ENCODE measurements at regions not wholly inside any gene's neighbourhood (a gene's known extent, or its start where the extent isn't known, plus 50 kb on each side); places are given as distances from the start of the nearest gene placed in this dataset.

DNA sequence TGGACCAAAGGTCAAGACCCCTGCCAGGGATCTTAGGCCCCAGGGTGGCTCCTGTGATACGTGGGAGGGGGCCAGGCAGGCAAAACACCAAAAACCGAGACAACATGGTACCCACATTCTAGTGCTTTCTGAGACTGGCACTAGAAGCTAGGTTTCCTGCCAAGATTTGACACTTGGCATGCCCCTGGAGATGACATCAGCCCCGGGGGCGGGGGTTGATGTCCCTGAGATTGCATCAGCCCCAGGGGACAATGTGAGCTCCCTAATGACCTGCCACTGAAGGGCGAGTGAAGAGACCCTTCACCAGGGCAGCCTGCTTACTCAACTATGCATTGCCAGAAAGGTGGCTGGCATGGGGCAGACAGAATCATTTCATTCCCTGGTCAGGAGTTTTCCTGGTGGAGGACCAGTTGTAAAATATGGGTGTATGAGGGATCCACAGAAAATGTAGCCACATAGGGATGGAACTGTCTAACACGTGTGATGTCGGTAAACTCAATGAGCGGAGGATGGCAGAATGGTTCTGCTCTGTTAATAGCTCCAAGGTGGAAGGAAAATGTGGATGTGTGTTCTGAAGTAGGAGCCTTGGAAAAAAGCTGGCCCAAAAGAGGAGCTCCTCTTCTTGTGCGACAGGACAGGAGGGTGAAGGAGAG, 219.7 kb downstream of the UNC5CL start (continued):
- TF ChIP-seq, protein P1, sequence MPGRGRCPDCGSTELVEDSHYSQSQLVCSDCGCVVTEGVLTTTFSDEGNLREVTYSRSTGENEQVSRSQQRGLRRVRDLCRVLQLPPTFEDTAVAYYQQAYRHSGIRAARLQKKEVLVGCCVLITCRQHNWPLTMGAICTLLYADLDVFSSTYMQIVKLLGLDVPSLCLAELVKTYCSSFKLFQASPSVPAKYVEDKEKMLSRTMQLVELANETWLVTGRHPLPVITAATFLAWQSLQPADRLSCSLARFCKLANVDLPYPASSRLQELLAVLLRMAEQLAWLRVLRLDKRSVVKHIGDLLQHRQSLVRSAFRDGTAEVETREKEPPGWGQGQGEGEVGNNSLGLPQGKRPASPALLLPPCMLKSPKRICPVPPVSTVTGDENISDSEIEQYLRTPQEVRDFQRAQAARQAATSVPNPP (IDR thresholded peaks at IDR 0.05; ENCODE audit: borderline replicate concordance, insufficient read depth, insufficient read length), result no peak
- TF ChIP-seq NR2C2 (CRISPR knock-in tag; IDR thresholded peaks at IDR 0.05), result no peak
- peak; percentile 68 for TF ChIP-seq NR2C2 (tag; IDR thresholded peaks at IDR 0.05)
- 0 out of 2 replicates have a peak, but pooled peaks have one; percentile 26 for TF ChIP-seq JUN (IDR thresholded peaks at IDR 0.05; ENCODE audit: borderline replicate concordance, low read depth, low read length)
- no peak for TF ChIP-seq JUN (CRISPR knock-in tag; IDR thresholded peaks at IDR 0.05; ENCODE audit: borderline replicate concordance)
- peak; percentile 56; the same call in 1 of the 2 replicates for TF ChIP-seq SMAD4 (CRISPR knock-in tag; conservative IDR thresholded peaks at IDR 0.05)
- peak; percentile 88; the same call in 1 of the 2 replicates for TF ChIP-seq ZNF175 (CRISPR knock-in tag; IDR thresholded peaks at IDR 0.05; ENCODE audit: low read depth)
- 0 out of 2 replicates have a peak, but pooled peaks have one; percentile 29 for TF ChIP-seq CXXC5 (CRISPR knock-in tag; IDR thresholded peaks at IDR 0.05)
- peak; percentile 76 for TF ChIP-seq ATF7 (IDR thresholded peaks at IDR 0.05)
- no peak for TF ChIP-seq SIN3A (IDR thresholded peaks at IDR 0.05; ENCODE audit: borderline replicate concordance in 2 of 2, control insufficient read depth in 1 of 2, low read depth in 2 of 2, low read length in 2 of 2)
- TF ChIP-seq MAZ (CRISPR knock-in tag; conservative IDR thresholded peaks at IDR 0.05 in 1 of 2, IDR thresholded peaks at IDR 0.05 in 1 of 2), result 0 out of 4 replicates have a peak, but pooled peaks of 1 of the 2 experiments have one; percentile 26
- TF ChIP-seq ZSCAN32 (CRISPR knock-in tag; IDR thresholded peaks at IDR 0.05), result 0 out of 2 replicates have a peak, but pooled peaks have one; percentile 57
- peak; percentile 65 for TF ChIP-seq JUND (IDR thresholded peaks at IDR 0.05; ENCODE audit: borderline replicate concordance, low read depth, low read length)
- TF ChIP-seq JUND (tag; IDR thresholded peaks at IDR 0.05; ENCODE audit: borderline replicate concordance, low read depth, low read length), result no peak
- TF ChIP-seq NR2C1 (IDR thresholded peaks at IDR 0.05), result no peak
- peak; percentile 42; the same call in 1 of the 2 replicates for TF ChIP-seq NR2C1 (tag; IDR thresholded peaks at IDR 0.05)
- TF ChIP-seq, protein P2, sequence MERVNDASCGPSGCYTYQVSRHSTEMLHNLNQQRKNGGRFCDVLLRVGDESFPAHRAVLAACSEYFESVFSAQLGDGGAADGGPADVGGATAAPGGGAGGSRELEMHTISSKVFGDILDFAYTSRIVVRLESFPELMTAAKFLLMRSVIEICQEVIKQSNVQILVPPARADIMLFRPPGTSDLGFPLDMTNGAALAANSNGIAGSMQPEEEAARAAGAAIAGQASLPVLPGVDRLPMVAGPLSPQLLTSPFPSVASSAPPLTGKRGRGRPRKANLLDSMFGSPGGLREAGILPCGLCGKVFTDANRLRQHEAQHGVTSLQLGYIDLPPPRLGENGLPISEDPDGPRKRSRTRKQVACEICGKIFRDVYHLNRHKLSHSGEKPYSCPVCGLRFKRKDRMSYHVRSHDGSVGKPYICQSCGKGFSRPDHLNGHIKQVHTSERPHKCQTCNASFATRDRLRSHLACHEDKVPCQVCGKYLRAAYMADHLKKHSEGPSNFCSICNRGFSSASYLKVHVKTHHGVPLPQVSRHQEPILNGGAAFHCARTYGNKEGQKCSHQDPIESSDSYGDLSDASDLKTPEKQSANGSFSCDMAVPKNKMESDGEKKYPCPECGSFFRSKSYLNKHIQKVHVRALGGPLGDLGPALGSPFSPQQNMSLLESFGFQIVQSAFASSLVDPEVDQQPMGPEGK (CRISPR knock-in tag; IDR thresholded peaks at IDR 0.05; ENCODE audit: borderline replicate concordance), result no peak
- 0 out of 2 replicates have a peak, but pooled peaks have one; percentile 29 for TF ChIP-seq EP400 (IDR thresholded peaks at IDR 0.05)
- peak; percentile 74 to 81; a peak in 2 of 4 replicates for TF ChIP-seq TRIM24 (IDR thresholded peaks at IDR 0.05)
- TF ChIP-seq, protein P3, sequence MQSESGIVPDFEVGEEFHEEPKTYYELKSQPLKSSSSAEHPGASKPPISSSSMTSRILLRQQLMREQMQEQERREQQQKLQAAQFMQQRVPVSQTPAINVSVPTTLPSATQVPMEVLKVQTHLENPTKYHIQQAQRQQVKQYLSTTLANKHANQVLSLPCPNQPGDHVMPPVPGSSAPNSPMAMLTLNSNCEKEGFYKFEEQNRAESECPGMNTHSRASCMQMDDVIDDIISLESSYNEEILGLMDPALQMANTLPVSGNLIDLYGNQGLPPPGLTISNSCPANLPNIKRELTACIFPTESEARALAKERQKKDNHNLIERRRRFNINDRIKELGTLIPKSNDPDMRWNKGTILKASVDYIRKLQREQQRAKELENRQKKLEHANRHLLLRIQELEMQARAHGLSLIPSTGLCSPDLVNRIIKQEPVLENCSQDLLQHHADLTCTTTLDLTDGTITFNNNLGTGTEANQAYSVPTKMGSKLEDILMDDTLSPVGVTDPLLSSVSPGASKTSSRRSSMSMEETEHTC (IDR thresholded peaks at IDR 0.05), result no peak
- peak; percentile 87; the same call in 1 of the 2 replicates for TF ChIP-seq ZNF584 (CRISPR knock-in tag; IDR thresholded peaks at IDR 0.05; ENCODE audit: low read depth)
- TF ChIP-seq ZBTB8A (IDR thresholded peaks at IDR 0.05; ENCODE audit: partially characterized antibody), result no peak
- TF ChIP-seq MYC (IDR thresholded peaks at IDR 0.05; ENCODE audit: low read depth, low read length), result peak; percentile 46; the same call in 1 of the 2 replicates
- no peak for TF ChIP-seq MYC (CRISPR knock-in tag; IDR thresholded peaks at IDR 0.05; ENCODE audit: borderline replicate concordance, low read depth)
